ENCODE measurements at regions not wholly inside any gene's neighbourhood (a gene's known extent, or its start where the extent isn't known, plus 50 kb on each side); places are given as distances from the start of the nearest gene placed in this dataset.

DNA sequence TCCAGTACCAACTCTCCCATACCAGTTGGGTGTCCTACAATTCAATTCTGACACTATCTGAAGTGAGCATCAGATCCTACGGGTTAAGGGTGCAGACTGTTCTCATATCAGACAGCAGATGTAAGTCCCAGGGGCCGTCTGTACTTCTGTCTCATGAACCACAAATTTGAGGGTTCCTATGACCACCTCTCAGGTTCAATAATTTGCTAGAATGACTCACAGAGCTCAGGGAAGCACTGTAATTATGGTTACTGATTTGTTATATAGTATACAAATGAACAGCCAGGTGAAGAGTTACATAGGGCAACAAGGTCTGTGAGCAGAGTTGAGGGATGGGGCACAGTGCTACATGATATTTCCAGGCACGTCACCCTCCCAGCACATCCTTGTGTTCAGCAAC lies 499.1 kb downstream of the DMAC1 start:
- H3K9me3 ChIP-seq: no peaks in the 10 kb centered on the region
- H3K36me3 ChIP-seq: no peaks in the 10 kb centered on the region
- intact Hi-C loops (cut with DNase I; ENCODE audit: low total_unique reads): no loop called here
- DNase-seq: no peak
- no peak overlapping the region for H3K27ac ChIP-seq
- H3K4me1 ChIP-seq: peaks cover 0 to 13% (median 0%) of the 10 kb centered on the region in 4 donors
- H3K27me3 ChIP-seq: no peaks in the 10 kb centered on the region
- H3K4me3 ChIP-seq: no peak overlapping the region
- TF ChIP-seq, protein P1, sequence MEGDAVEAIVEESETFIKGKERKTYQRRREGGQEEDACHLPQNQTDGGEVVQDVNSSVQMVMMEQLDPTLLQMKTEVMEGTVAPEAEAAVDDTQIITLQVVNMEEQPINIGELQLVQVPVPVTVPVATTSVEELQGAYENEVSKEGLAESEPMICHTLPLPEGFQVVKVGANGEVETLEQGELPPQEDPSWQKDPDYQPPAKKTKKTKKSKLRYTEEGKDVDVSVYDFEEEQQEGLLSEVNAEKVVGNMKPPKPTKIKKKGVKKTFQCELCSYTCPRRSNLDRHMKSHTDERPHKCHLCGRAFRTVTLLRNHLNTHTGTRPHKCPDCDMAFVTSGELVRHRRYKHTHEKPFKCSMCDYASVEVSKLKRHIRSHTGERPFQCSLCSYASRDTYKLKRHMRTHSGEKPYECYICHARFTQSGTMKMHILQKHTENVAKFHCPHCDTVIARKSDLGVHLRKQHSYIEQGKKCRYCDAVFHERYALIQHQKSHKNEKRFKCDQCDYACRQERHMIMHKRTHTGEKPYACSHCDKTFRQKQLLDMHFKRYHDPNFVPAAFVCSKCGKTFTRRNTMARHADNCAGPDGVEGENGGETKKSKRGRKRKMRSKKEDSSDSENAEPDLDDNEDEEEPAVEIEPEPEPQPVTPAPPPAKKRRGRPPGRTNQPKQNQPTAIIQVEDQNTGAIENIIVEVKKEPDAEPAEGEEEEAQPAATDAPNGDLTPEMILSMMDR (IDR thresholded peaks at IDR 0.05): no peak

DNA sequence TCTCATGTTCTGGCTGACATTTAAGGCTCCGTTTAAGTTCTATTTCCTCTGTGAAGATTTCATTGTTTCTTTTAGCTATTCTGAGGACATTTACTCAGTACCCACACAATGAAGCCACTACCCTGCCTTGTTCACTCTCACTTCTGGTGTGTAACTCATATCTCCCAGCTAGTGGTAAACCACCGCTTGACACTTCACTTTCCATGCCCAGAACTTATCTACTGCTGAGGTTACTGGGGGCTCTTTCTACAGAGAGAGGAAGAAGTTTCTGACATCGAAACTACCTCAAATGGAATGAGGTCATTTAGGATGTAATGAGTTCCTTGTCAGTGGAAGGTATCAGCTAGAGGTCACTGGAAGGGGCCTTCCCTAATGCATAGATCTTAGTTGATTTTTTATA lies 501.5 kb downstream of the DMAC1 start:
- Histone ChIP-seq H3K27me3 (no peaks in the 10 kb centered on the region), H3K27ac (no peak overlapping the region), H3K4me1 (no peaks in the 10 kb centered on the region), H3K9me3 (no peaks in the 10 kb centered on the region), H3K36me3 (no peaks in the 10 kb centered on the region), H3K4me3 (no peak overlapping the region)
- intact Hi-C loops (cut with DNase I; ENCODE audit: low total_unique reads): no loop called here
- no peak for DNase-seq
- TF ChIP-seq, protein P1 (IDR thresholded peaks at IDR 0.05): no peak

DNA sequence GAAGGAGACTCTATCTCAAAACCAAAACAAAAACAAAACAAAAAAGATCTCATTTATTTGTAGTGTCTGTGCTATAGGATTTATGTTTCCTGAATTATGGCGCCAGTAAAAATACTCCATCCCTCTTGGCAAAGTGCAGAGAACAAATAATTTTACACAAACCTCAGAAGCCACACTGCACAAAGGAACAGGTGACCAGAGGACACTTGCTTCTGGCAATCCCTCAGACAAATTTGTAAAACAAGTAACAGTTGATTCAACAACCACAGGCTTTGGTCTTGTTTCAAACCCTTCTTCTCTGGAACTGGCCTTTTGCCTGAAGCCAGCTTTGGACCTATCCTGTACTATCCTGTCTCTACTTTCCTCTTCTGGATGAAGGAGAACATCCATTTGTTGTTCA lies 502.1 kb downstream of the DMAC1 start:
- Histone ChIP-seq H3K4me3 (no peak overlapping the region), H3K9me3 (no peaks in the 10 kb centered on the region), H3K36me3 (no peaks in the 10 kb centered on the region), H3K27me3 (no peaks in the 10 kb centered on the region), H3K4me1 (no peaks in the 10 kb centered on the region), H3K27ac (no peak overlapping the region)
- no peak for DNase-seq
- TF ChIP-seq, protein P1 (IDR thresholded peaks at IDR 0.05): no peak
- intact Hi-C loops (cut with DNase I; ENCODE audit: low total_unique reads): no loop called here

DNA sequence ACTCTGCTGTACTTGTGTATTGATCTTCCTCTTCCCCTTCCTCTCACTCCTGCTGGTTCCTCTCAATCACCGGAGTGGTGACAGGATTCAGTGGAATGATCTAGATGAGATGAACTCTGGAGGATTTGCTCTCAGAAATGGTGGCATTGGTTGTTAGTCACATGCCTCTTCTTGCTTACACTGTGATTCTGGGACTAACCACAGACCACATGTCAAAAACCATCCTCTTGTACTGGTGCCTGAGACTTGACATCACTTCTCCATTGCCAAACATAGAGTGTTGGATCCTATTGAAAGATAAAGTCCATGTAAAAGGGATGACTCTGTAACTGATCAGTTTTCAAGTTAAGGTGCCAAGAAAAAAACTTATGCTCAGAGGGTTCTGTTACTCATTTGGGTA lies 506.5 kb downstream of the DMAC1 start:
- Histone ChIP-seq H3K27me3 (no peaks in the 10 kb centered on the region), H3K27ac (no peak overlapping the region), H3K9me3 (no peaks in the 10 kb centered on the region), H3K36me3 (no peaks in the 10 kb centered on the region), H3K4me1 (no peaks in the 10 kb centered on the region), H3K4me3 (no peak overlapping the region)
- DNase-seq: no peak
- TF ChIP-seq, protein P1 (IDR thresholded peaks at IDR 0.05): no peak
- intact Hi-C loops (cut with DNase I; ENCODE audit: low total_unique reads): no loop called here

DNA sequence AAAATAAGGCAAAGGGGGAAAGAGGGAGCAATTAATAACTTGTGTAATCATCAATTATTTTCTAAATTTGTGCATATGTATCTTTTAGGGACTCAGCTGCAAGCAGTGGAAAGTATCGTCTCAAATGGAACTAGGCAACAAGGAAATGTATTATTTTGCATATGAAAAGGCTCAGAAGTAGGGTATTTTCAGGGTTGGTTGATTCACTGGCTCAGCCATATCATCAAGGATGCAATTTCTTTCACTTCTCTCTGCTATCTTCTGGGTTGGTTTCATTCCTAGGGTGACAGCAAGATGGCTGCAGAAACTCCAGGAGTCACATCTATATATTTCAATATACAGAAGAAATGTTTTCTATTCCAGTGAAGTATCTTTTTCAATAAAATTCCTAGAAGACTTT lies 509.8 kb downstream of the DMAC1 start:
- no peaks in the 10 kb centered on the region for H3K9me3 ChIP-seq
- H3K27me3 ChIP-seq: no peaks in the 10 kb centered on the region
- TF ChIP-seq, protein P1 (IDR thresholded peaks at IDR 0.05): no peak
- H3K4me3 ChIP-seq: no peak overlapping the region
- no peak overlapping the region for H3K27ac ChIP-seq
- H3K4me1 ChIP-seq: no peaks in the 10 kb centered on the region
- intact Hi-C loops (cut with DNase I; ENCODE audit: low total_unique reads): no loop called here
- no peaks in the 10 kb centered on the region for H3K36me3 ChIP-seq
- DNase-seq: no peak

DNA sequence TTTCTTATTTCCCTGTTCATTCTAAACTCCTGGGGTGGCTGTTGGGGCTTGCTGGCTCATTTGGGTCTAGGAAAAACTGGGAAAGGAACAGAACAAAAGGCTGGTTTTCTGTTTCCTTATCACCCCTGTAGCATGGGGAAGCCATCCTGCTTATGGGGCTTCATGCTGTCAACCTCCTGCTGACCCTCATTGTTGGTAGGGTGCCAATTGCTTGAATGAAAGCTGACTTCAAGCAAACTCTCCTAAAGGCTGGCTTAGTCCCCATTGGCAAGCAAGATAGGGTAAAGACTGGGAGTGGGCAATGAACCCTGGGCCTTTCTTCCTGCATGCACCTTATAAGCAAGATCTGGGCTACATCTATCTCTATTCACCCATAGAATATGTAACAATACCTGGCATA lies 511.6 kb downstream of the DMAC1 start:
- Histone ChIP-seq H3K27me3 (no peaks in the 10 kb centered on the region), H3K27ac (no peak overlapping the region), H3K36me3 (no peaks in the 10 kb centered on the region), H3K9me3 (no peaks in the 10 kb centered on the region), H3K4me3 (no peak overlapping the region), H3K4me1 (no peaks in the 10 kb centered on the region)
- TF ChIP-seq, protein P1 (IDR thresholded peaks at IDR 0.05): no peak
- DNase-seq: no peak
- intact Hi-C loops (cut with DNase I; ENCODE audit: low total_unique reads): no loop called here

All from tibial artery (tissue), 4 donors.